Iris pigment epithelial cell (primary cell): ENCODE measurements at regions not wholly inside any gene's neighbourhood (a gene's known extent, or its start where the extent isn't known, plus 50 kb on each side); places are given as distances from the start of the nearest gene placed in this dataset.
"Not testable (repeated sequence)": the region's sequence is repeated elsewhere in the genome, so short reads cannot be mapped to it uniquely, and the experiment has no call there.

Experiments used
- DNase-seq: peaks from one replicate; pipeline ENCODE4 v3.0.0-alpha.2; 2011; ENCODE audit warnings: low read depth

GRCh38 chr3:177249203-177249602, 51.9 kb upstream of the TBL1XR1 start:
- no peak for DNase-seq

- DNase-seq, result no peak
Measured at GRCh38 chr3:177250151-177250550, 52.9 kb upstream of the TBL1XR1 start.

DNA sequence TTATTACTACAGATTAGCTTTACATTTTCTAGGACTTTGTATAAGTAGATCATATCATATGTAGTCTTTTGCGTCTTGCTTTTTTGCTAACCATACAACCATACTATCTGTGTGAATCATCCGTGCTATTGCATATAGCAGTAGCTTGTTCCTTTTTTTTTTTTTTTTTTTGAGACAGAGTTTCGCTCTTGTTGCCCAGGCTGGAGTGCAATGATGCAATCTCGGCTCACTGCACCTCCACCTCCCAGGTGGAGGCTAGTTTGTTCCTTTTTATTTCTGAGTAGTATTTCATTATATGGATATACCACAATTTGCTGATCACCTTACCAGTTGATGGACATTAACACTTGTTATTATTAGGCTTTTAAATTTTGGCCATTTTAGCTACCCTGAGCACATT, 54.5 kb upstream of the TBL1XR1 start:
- DNase-seq, result no peak

GRCh38 chr3:177257006-177257405, 59.7 kb upstream of the TBL1XR1 start:
- peak; percentile 16 for DNase-seq

DNA sequence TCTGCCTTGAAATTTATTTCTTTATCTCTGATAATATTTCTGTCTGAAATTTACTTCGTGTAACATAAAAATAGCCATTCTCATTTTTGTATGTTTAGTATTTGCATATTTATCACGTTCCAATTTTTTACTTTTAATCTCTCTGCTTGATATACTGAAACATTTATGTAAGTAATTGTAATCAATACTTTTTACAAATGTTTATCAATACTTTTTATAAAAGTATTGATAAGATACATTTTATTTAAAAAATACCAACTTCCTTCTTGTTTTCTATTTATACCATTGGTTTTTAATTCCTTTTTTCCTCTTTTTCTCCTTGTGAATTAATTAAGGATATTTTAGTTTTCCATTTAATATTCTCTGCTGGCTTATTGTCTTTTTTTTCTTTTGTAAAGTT, 60.3 kb upstream of the TBL1XR1 start:
- no peak for DNase-seq

- DNase-seq, result no peak
Measured at GRCh38 chr3:177262396-177262795, 65.1 kb upstream of the TBL1XR1 start.

DNA sequence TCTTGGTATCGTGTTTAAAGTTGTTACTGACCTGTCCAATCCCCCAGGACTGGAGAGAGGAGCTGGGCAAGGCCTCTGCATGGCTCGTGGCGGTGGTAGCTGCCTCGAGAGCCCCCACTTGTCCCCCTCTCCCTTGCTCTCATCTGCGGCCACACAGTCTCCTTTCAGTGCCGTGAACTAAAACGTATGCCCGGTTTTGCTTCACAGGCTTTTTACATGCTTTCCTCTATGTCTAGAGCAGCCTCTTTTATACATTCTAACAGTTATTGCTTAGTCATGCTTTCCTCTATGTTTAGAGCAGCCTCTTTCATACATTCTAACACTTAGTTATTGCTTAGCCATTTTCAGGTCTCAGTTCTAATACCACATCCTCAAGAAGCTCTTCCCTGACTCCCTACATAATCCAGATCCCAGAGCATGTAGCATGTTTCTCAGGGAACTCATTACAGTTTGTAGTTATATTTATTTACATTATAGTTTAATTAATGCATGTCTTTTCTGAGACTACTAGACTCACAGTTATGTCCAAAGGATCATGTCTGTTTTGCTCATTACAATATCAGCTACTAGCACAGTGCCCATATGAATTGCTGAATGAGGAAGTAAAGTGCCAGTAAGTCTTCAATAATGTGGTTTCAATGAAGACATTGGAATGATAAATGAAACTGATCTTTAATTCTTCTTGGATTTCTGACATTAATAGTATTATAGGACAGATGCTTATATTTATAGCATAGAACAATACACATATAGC, 66.5 kb upstream of the TBL1XR1 start:
- DNase-seq, result peak; percentile 42

DNA sequence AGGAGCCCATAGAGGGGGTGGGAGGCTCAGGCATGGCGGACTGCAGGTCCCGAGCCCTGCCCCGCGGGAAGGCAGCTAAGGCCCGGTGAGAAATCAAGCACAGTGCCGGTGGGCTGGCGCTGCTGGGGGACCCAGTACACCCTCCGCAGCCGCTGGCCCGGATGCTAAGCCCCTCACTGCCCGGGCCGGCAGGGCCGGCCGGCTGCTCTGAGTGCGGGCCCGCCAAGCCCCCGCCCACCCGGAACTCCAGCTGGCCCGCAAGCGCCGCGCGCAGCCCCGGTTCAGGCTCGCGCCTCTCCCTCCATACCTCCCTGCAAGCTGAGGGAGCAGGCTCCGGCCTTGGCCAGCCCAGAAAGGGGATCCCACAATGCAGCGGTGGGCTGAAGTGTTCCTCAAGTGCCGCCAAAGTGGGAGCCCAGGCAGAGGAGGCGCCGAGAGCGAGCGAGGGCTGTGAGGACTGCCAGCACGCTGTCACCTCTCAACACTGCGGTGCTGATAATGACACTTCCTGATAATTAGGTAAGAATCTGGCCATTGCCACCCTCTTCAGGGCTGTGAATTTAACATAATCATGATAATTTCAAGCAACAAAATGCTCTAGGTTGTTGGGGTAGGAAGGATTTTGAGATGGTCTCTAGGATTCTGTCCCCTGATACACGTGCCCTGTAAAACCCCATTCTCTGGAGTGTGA, 74.7 kb upstream of the TBL1XR1 start:
- DNase-seq, result not testable (repeated sequence)

DNA sequence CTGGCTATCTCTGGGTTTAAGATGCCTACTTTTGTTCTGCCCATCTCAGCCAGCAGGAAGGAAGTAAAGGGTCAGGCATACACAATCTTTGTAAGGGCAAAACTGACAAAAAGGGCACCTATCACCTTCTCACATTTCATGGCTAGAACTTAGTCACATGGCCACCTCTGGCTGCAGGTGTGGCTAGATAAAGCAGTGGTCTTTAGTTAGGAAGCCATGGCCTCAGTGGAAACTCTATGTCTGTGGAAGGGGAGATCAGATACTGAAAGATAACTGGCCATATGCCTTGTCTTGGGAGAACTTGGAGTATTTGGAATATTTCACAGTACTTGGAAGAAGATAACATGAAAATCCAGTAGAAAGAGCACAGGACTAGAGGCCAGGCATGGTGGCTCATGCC, 80.7 kb upstream of the TBL1XR1 start:
- no peak for DNase-seq

GRCh38 chr3:177279118-177279815, 82.0 kb upstream of the TBL1XR1 start:
- DNase-seq, result no peak

- DNase-seq, result no peak
Measured at GRCh38 chr3:177281292-177282118, 84.2 kb upstream of the TBL1XR1 start.

GRCh38 chr3:177282119-177282655, 84.9 kb upstream of the TBL1XR1 start:
- no peak for DNase-seq

GRCh38 chr3:177283983-177284382, 86.7 kb upstream of the TBL1XR1 start:
- no peak for DNase-seq

DNA sequence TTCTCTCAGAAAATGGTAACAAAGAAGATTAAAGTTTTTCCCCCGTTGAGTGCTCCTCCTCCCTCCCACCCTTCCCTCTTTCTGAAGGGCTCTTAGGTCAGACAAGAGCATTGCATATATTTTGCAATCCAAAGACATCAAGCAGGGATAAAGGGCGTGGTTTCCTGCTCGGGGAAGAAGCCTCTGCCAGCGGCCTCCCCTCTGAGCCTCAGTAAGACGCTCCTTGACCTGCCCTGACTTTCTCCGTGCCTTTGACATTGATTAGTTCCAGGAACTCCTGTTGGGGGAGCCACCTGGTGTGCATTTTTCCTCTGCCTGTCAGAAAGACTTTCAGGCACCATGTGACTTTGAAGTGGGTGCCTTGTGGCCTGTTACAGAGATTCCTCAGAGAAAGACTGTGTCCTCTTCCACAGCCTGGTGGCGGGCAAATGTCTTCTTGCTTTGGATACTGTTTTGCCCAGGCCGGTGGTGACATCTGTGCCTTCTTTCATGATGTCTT, 87.2 kb upstream of the TBL1XR1 start:
- peak; percentile 80 for DNase-seq

DNA sequence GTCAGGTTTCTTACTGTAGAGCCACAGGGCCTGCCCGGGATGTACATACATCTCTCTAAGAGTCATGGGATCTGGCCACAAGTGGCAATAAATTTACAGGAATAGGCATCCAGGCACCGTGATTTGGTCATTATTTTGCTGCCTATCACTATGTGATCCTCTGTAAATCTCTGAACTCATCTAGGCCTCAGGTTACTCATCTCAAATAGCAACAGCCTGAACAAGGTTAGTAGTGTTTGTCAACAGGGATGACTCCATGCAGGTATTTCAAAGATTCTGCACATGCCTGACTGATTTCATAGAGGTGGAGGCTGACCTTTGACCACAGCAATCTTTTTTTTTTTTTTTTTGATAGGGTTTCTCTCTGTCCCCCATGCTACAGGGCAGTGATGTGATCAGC, 88.8 kb upstream of the TBL1XR1 start:
- no peak for DNase-seq

DNA sequence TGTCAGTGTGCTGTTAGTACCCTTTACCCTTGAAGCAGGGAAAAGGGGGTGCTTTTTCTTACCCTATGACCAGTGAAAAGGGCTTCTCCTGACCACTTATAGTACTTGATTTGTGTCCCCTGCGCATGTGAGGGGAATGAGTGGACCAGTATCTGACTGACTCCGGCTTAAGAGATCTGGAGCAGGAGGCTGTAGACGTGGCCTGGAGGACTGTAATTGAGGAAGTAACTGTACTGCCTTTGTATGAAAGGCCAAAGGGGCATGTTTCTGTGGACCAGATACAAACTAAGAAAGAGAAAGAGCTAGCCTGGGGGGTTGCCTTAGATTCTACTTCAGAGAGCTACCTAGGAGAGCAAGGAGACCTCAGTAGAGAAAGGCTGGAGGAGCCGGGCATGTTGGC, 89.9 kb upstream of the TBL1XR1 start:
- no peak for DNase-seq

- DNase-seq, result no peak
Measured at GRCh38 chr3:177290633-177291032, 93.4 kb upstream of the TBL1XR1 start.

DNA sequence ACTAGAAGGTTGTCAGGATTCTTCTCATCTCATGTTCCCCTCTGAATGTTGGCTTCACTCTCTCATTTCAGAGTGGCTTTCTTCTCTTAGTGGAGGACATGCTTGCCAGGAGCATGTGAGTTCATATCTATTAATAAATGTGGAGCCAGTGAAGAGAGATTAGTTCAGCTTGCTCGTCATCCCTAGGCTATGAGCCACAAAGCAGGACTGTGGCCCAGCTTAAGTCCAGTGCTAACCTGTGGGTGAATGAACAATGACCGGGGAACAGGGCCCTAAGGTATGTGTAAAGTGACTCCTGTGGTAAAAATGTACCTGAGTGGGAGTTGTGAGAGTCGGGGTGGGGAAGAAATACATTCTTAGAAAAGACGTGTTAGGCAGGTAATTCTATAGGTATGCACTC, 96.9 kb upstream of the TBL1XR1 start:
- peak; percentile 71 for DNase-seq

GRCh38 chr3:177295116-177295515, 97.8 kb upstream of the TBL1XR1 start:
- DNase-seq, result no peak

GRCh38 chr3:177299250-177299649, 102.0 kb upstream of the TBL1XR1 start:
- no peak for DNase-seq

DNA sequence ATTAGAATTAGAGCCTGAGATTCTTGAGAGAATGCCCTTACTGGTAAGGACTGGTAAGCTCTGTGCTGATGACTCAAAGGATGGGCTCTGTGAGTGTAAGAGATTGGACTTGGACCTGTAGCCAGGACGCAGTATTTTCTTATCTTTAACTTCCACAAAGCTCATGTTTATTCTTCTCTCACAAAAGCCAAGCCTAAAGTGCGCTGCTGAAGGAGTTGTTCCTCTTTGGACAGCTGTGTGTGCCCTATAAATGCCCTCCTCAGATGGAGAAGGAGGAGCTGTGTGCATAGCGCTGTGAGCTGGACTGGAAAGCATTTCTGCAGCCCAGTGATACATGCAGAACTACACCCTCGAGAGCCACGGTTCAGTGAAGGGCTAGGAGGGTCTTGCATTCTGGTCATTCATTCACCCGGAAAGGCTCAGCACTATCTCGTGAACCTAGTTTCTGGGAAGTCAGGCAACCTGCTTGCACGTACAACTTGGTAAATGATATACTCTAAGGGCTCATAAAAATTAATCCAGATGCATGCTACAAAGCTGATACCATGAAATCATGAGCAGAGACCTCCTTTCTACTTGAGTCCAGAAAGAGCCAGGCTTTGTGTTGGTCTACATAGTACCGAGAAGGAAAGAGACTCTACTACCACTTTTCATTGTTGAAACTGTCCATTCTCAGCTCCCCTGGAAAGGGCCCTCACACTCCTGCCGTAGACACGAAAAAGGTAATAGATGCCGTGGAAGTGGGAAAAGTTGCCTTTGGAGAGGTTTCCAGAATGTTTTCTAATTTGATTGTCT, 103.0 kb upstream of the TBL1XR1 start:
- DNase-seq, result peak; percentile 78
